T-helper 2 cell (primary cell): ENCODE measurements at regions not wholly inside any gene's neighbourhood (a gene's known extent, or its start where the extent isn't known, plus 50 kb on each side); places are given as distances from the start of the nearest gene placed in this dataset.
"Not testable (repeated sequence)": the region's sequence is repeated elsewhere in the genome, so short reads cannot be mapped to it uniquely, and the experiment has no call there.

Experiments
- DNase-seq, 5 experiments: peaks; one replicate each; pipeline versions ENCODE4 v3.0.0 to v3.0.0-alpha.2; 2012 to 2022

GRCh38 chr7:96829121-96829520, 119.5 kb upstream of the SEM1 start:
- not testable (repeated sequence) for DNase-seq

- no peak for DNase-seq
Observed at GRCh38 chr7:96831446-96831845, 121.8 kb upstream of the SEM1 start.

- no peak for DNase-seq
Observed at GRCh38 chr7:96832092-96832662, 122.5 kb upstream of the SEM1 start.

GRCh38 chr7:96833676-96834453, 124.2 kb upstream of the SEM1 start:
- DNase-seq = no peak

- no peak for DNase-seq
Observed at GRCh38 chr7:96836456-96836855, 126.8 kb upstream of the SEM1 start.

- DNase-seq = peak in 2 of 5 experiments; percentile 36 to 87
Observed at GRCh38 chr7:96837593-96837992, 127.9 kb upstream of the SEM1 start.

GRCh38 chr7:96838481-96838880, 128.8 kb upstream of the SEM1 start:
- no peak for DNase-seq

- no peak for DNase-seq
Observed at GRCh38 chr7:96855139-96855538, 145.5 kb upstream of the SEM1 start.

GRCh38 chr7:96855691-96856090, 146.0 kb upstream of the SEM1 start:
- no peak for DNase-seq

- no peak for DNase-seq
Observed at GRCh38 chr7:96869538-96869937, 135.8 kb upstream of the DLX6 start.

- DNase-seq = no peak
Observed at GRCh38 chr7:96870185-96870584, 135.2 kb upstream of the DLX6 start.

- no peak for DNase-seq
Observed at GRCh38 chr7:96870934-96871333, 134.4 kb upstream of the DLX6 start.

- no peak for DNase-seq
Observed at GRCh38 chr7:96887426-96887825, 117.9 kb upstream of the DLX6 start.

GRCh38 chr7:96899108-96899507, 106.2 kb upstream of the DLX6 start:
- DNase-seq = no peak

GRCh38 chr7:96901822-96902445, 103.4 kb upstream of the DLX6 start:
- no peak for DNase-seq

GRCh38 chr7:96903906-96904305, 101.4 kb upstream of the DLX6 start:
- no peak for DNase-seq

GRCh38 chr7:96910486-96910885, 94.9 kb upstream of the DLX6 start:
- DNase-seq = no peak

GRCh38 chr7:96915029-96915428, 90.3 kb upstream of the DLX6 start:
- DNase-seq = no peak

- no peak for DNase-seq
Observed at GRCh38 chr7:96920064-96920463, 85.3 kb upstream of the DLX6 start.

GRCh38 chr7:96920713-96921112, 84.6 kb upstream of the DLX6 start:
- DNase-seq = no peak

- DNase-seq = no peak
Observed at GRCh38 chr7:96921231-96921630, 84.1 kb upstream of the DLX6 start.

- DNase-seq = no peak
Observed at GRCh38 chr7:96921771-96922170, 83.6 kb upstream of the DLX6 start.

GRCh38 chr7:96923345-96923744, 82.0 kb upstream of the DLX6 start:
- DNase-seq = not testable (repeated sequence)

- DNase-seq = no peak
Observed at GRCh38 chr7:96927131-96927530, 78.2 kb upstream of the DLX6 start.
